ENCODE measurements at regions not wholly inside any gene's neighbourhood (a gene's known extent, or its start where the extent isn't known, plus 50 kb on each side); places are given as distances from the start of the nearest gene placed in this dataset.

GRCh38 chr5:114957384-114957783 is 212.3 kb downstream of the TRIM36 start:
- TF ChIP-seq CTCF (IDR thresholded peaks at IDR 0.05) (no peak), POLR2AphosphoS5 (IDR thresholded peaks at IDR 0.05) (no peak)

All from esophagus muscularis mucosa (tissue), 3 donors.